Liver (tissue), 7 donors: ENCODE measurements at regions not wholly inside any gene's neighbourhood (a gene's known extent, or its start where the extent isn't known, plus 50 kb on each side); places are given as distances from the start of the nearest gene placed in this dataset.

ENCODE experiments used
- DNase-seq: peaks from one replicate; pipeline ENCODE4 v3.0.0-alpha.2; 2017; ENCODE audit warnings: low spot score
- H3K27ac ChIP-seq, 2 donors: one replicate each; pipeline ENCODE4 v1.7.0; 2013; ENCODE audit warnings: inconsistent platforms in 2 of 2, low read length in 2 of 2, control low read depth in 1 of 2, low read depth in 1 of 2, mild to moderate bottlenecking in 1 of 2
- H3K27me3 ChIP-seq, 4 donors: one replicate each; pipeline versions ENCODE4 v1.6.1 to v1.7.0; 2013; ENCODE audit warnings: low read length in 3 of 4, inconsistent platforms in 1 of 4, mild to moderate bottlenecking in 1 of 4, moderate library complexity in 1 of 4; ENCODE audit not compliant: control insufficient read depth in 4 of 4, insufficient read depth in 4 of 4
- H3K36me3 ChIP-seq, 4 donors: one replicate each; pipeline versions ENCODE4 v1.6.1 to v1.7.0; 2013; ENCODE audit warnings: low read length in 3 of 4, mild to moderate bottlenecking in 3 of 4, low read depth in 1 of 4, moderate library complexity in 1 of 4; ENCODE audit not compliant: control insufficient read depth in 4 of 4, insufficient read depth in 3 of 4
- H3K4me1 ChIP-seq, 4 donors: one replicate each; pipeline versions ENCODE4 v1.6.1 to v1.7.0; 2013; ENCODE audit warnings: low read length in 3 of 4, mild to moderate bottlenecking in 3 of 4, moderate library complexity in 1 of 4; ENCODE audit not compliant: control insufficient read depth in 4 of 4, insufficient read depth in 4 of 4
- H3K4me3 ChIP-seq, 3 donors: one replicate each; pipeline versions ENCODE4 v1.6.1 to v1.7.0; 2013; ENCODE audit warnings: low read length in 3 of 3, control low read depth in 1 of 3, low read depth in 1 of 3, mild to moderate bottlenecking in 1 of 3
- H3K9ac ChIP-seq, 2 donors: one replicate each; pipeline ENCODE4 v1.7.0; 2013; ENCODE audit warnings: low read length in 2 of 2, mild to moderate bottlenecking in 2 of 2, moderate library complexity in 2 of 2, control low read depth in 1 of 2, low read depth in 1 of 2
- H3K9me3 ChIP-seq, 4 donors: one replicate each; pipeline versions ENCODE4 v1.6.1 to v1.7.0; 2013; ENCODE audit warnings: low read length in 3 of 4; ENCODE audit not compliant: control insufficient read depth in 4 of 4
- EGR1 ChIP-seq, 2 donors: IDR thresholded peaks; 2 replicates each; pipeline ENCODE4 v1.6.1; 2016 to 2018; ENCODE audit warnings: antibody characterized with exemption in 2 of 2, low read depth in 2 of 2
- FOXA1 ChIP-seq: IDR thresholded peaks from 2 replicates; pipeline ENCODE4 v1.6.1; 2016; ENCODE audit warnings: antibody characterized with exemption
- GABPA ChIP-seq, 2 donors: IDR thresholded peaks in 1 of 2; conservative IDR thresholded peaks in 1 of 2; 2 replicates each; pipeline ENCODE4 v1.6.1; 2016; ENCODE audit warnings: antibody characterized with exemption in 2 of 2, mild to moderate bottlenecking in 1 of 2, moderate library complexity in 1 of 2
- HNF4A ChIP-seq, 2 donors: conservative IDR thresholded peaks; 2 replicates each; pipeline ENCODE4 v1.6.1; 2016; ENCODE audit warnings: antibody characterized with exemption in 2 of 2, mild to moderate bottlenecking in 2 of 2
- HNF4G ChIP-seq: IDR thresholded peaks from 2 replicates; pipeline ENCODE4 v1.6.1; 2016; ENCODE audit warnings: antibody characterized with exemption
- JUND ChIP-seq, 2 donors: IDR thresholded peaks; 2 replicates each; pipeline ENCODE4 v1.6.1; 2016; ENCODE audit warnings: antibody characterized with exemption in 2 of 2
- NR2F2 ChIP-seq: IDR thresholded peaks from 2 replicates; pipeline ENCODE4 v1.6.1; 2016; ENCODE audit warnings: antibody characterized with exemption
- RAD21 ChIP-seq, 2 donors: IDR thresholded peaks; 2 replicates each; pipeline ENCODE4 v1.6.1; 2016; ENCODE audit warnings: antibody characterized with exemption in 2 of 2, mild to moderate bottlenecking in 2 of 2
- RXRA ChIP-seq, 2 donors: IDR thresholded peaks; 2 replicates each; pipeline ENCODE4 v1.6.1; 2017 to 2018; ENCODE audit warnings: antibody characterized with exemption in 2 of 2, mild to moderate bottlenecking in 1 of 2
- SP1 ChIP-seq: IDR thresholded peaks from 2 replicates; pipeline ENCODE4 v1.6.1; 2018; ENCODE audit warnings: antibody characterized with exemption, mild to moderate bottlenecking
- TAF1 ChIP-seq: conservative IDR thresholded peaks from 2 replicates; pipeline ENCODE4 v1.6.1; 2016; ENCODE audit warnings: antibody characterized with exemption, mild to moderate bottlenecking
- YY1 ChIP-seq: IDR thresholded peaks from 2 replicates; pipeline ENCODE4 v1.6.1; 2016; ENCODE audit warnings: antibody characterized with exemption, mild to moderate bottlenecking
- WGBS: extraction: QIAGEN DNeasy Blood & Tissue Kit; methylation state at CpG from one replicate; pipeline ENCODE4 v1.1.7; 2013; 5-methylcytosine and 5-hydroxymethylcytosine counted together
- TF ChIP-seq, protein P1 (sequence below): IDR thresholded peaks from 2 replicates; pipeline ENCODE4 v1.6.1; 2016; ENCODE audit warnings: antibody characterized with exemption
- TF ChIP-seq, protein P2 (sequence below): IDR thresholded peaks from 2 replicates; pipeline ENCODE4 v1.6.1; 2016; ENCODE audit warnings: antibody characterized with exemption, mild to moderate bottlenecking
- TF ChIP-seq, protein P3 (sequence below): IDR thresholded peaks from 2 replicates; pipeline ENCODE4 v1.6.1; 2016; ENCODE audit warnings: antibody characterized with exemption
- TF ChIP-seq, protein P4 (sequence below): IDR thresholded peaks from 2 replicates; pipeline ENCODE4 v1.6.1; 2016; ENCODE audit warnings: antibody characterized with exemption
- donor health status: healthy.
- donor health status: healthy.
- donor health status: healthy.
- donor health status: healthy.

DNA sequence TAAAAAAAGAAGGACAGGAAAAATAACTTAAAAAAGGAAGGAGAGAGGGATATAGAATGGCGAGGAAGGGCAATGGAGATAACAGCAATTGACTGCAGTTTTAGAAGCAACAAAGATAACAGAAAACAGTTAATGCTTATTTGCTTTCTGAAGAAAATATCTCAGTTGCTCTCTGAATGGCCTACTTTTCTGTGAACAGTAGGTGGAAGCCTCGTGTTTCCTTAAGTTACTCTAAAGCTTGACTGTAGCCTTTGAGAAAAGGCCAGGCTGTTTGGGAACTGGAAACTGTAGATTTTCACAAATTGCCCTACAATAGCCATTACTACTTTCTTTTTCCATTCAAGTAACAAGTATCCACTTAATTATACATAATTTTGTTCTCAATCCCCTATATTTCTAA, 404.5 kb downstream of the YTHDC2 start (continued):
- TF ChIP-seq, protein P1, sequence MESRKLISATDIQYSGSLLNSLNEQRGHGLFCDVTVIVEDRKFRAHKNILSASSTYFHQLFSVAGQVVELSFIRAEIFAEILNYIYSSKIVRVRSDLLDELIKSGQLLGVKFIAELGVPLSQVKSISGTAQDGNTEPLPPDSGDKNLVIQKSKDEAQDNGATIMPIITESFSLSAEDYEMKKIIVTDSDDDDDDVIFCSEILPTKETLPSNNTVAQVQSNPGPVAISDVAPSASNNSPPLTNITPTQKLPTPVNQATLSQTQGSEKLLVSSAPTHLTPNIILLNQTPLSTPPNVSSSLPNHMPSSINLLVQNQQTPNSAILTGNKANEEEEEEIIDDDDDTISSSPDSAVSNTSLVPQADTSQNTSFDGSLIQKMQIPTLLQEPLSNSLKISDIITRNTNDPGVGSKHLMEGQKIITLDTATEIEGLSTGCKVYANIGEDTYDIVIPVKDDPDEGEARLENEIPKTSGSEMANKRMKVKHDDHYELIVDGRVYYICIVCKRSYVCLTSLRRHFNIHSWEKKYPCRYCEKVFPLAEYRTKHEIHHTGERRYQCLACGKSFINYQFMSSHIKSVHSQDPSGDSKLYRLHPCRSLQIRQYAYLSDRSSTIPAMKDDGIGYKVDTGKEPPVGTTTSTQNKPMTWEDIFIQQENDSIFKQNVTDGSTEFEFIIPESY = no peak

DNA sequence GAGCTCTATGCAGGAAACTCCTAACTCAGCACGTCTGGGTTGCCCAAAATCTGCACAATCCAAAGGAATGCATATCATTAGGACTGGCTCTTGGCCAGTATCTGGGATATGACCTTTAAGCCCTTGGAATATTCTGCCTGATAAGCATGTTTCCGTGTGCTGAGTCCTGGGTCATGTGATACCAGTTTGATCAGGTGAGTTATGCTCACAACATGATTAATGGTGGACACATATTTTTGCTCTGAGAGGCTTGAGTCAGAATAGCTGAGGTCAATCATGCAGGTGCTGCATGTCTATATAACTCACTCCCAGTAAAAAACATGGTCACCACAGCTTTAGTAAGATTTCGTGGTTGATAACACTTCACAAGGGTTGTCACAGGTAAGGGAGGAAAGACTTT, 408.8 kb downstream of the YTHDC2 start:
- Histone ChIP-seq H3K36me3 (no peaks in the 10 kb centered on the region), H3K9ac (no peak overlapping the region), H3K9me3 (no peaks in the 10 kb centered on the region), H3K27ac (no peak overlapping the region), H3K27me3 (no peaks in the 10 kb centered on the region), H3K4me1 (no peaks in the 10 kb centered on the region), H3K4me3 (no peak overlapping the region)
- DNase-seq = no peak
- TF ChIP-seq EGR1 (IDR thresholded peaks at IDR 0.05; ENCODE audit: low read depth in 2 of 2) (no peak), GABPA (IDR thresholded peaks at IDR 0.05 in 1 of 2, conservative IDR thresholded peaks at IDR 0.05 in 1 of 2) (no peak), JUND (IDR thresholded peaks at IDR 0.05) (no peak), RXRA (IDR thresholded peaks at IDR 0.05) (no peak), HNF4G (no peak), SP1 (no peak), TAF1 (no peak)
- TF ChIP-seq, protein P2, sequence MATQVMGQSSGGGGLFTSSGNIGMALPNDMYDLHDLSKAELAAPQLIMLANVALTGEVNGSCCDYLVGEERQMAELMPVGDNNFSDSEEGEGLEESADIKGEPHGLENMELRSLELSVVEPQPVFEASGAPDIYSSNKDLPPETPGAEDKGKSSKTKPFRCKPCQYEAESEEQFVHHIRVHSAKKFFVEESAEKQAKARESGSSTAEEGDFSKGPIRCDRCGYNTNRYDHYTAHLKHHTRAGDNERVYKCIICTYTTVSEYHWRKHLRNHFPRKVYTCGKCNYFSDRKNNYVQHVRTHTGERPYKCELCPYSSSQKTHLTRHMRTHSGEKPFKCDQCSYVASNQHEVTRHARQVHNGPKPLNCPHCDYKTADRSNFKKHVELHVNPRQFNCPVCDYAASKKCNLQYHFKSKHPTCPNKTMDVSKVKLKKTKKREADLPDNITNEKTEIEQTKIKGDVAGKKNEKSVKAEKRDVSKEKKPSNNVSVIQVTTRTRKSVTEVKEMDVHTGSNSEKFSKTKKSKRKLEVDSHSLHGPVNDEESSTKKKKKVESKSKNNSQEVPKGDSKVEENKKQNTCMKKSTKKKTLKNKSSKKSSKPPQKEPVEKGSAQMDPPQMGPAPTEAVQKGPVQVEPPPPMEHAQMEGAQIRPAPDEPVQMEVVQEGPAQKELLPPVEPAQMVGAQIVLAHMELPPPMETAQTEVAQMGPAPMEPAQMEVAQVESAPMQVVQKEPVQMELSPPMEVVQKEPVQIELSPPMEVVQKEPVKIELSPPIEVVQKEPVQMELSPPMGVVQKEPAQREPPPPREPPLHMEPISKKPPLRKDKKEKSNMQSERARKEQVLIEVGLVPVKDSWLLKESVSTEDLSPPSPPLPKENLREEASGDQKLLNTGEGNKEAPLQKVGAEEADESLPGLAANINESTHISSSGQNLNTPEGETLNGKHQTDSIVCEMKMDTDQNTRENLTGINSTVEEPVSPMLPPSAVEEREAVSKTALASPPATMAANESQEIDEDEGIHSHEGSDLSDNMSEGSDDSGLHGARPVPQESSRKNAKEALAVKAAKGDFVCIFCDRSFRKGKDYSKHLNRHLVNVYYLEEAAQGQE = no peak
- TF ChIP-seq, protein P3, sequence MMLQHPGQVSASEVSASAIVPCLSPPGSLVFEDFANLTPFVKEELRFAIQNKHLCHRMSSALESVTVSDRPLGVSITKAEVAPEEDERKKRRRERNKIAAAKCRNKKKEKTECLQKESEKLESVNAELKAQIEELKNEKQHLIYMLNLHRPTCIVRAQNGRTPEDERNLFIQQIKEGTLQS = no peak
- TF ChIP-seq, protein P4, sequence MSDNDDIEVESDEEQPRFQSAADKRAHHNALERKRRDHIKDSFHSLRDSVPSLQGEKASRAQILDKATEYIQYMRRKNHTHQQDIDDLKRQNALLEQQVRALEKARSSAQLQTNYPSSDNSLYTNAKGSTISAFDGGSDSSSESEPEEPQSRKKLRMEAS = no peak
- 32% methylated on average over 3 of the region's 3 CpGs for WGBS

DNA sequence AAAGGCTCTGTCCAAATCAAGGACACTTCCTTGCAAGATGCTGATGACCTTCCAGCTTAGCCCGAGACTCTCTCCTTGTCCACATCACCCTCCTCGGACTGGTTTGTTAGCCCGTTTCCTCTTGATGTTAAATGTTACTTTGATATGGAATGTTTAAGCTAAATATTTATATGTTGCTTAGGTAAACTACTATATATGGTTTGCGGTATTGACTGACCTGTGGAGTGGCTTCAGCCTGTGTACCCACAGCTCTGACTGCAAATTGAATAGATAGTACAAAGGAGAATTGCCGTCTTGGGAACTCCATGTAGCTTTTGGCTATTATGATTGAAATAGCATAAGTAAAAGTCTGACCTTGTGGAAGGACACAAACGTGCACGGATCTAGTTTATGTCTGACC, 422.0 kb downstream of the YTHDC2 start:
- Histone ChIP-seq H3K4me3 (no peak overlapping the region), H3K27me3 (peaks cover 0 to 4% (median 0%) of the 10 kb centered on the region in 4 donors), H3K4me1 (no peaks in the 10 kb centered on the region), H3K9me3 (no peaks in the 10 kb centered on the region), H3K9ac (no peak overlapping the region), H3K27ac (no peak overlapping the region), H3K36me3 (no peaks in the 10 kb centered on the region)
- DNase-seq = no peak
- TF ChIP-seq RAD21 (IDR thresholded peaks at IDR 0.05) (no peak), HNF4A (conservative IDR thresholded peaks at IDR 0.05) (no peak), EGR1 (IDR thresholded peaks at IDR 0.05; ENCODE audit: low read depth in 2 of 2) (no peak), TAF1 (no peak), YY1 (no peak), NR2F2 (no peak), FOXA1 (no peak)
- TF ChIP-seq, protein P1 = no peak
- TF ChIP-seq, protein P4 = no peak
- 46% methylated on average over 7 of the region's 7 CpGs for WGBS
